ENCODE measurements at regions not wholly inside any gene's neighbourhood (a gene's known extent, or its start where the extent isn't known, plus 50 kb on each side); places are given as distances from the start of the nearest gene placed in this dataset.

DNA sequence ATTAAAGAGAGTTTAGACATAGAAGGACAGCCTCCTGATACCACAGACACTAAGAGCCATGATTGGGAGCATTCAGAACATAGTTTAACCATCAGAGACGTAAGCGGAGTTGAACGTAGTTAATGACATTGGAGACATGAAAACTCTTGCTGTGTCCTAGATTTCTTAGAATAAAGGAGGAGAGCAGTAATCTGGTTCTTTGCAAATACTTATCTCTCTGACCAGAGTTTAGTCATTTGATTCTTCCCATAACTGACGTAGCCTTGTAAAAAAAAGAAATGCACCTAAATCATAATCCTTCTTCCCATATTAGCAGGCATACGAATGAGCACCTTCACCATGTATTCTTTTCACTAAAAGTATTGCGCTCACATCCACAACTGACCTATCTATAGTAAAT, 433.3 kb upstream of the SMC2 start:
- TF ChIP-seq EZH2 (IDR thresholded peaks at IDR 0.05; ENCODE audit: borderline replicate concordance, low read length), result no peak
- TF ChIP-seq, protein P1, sequence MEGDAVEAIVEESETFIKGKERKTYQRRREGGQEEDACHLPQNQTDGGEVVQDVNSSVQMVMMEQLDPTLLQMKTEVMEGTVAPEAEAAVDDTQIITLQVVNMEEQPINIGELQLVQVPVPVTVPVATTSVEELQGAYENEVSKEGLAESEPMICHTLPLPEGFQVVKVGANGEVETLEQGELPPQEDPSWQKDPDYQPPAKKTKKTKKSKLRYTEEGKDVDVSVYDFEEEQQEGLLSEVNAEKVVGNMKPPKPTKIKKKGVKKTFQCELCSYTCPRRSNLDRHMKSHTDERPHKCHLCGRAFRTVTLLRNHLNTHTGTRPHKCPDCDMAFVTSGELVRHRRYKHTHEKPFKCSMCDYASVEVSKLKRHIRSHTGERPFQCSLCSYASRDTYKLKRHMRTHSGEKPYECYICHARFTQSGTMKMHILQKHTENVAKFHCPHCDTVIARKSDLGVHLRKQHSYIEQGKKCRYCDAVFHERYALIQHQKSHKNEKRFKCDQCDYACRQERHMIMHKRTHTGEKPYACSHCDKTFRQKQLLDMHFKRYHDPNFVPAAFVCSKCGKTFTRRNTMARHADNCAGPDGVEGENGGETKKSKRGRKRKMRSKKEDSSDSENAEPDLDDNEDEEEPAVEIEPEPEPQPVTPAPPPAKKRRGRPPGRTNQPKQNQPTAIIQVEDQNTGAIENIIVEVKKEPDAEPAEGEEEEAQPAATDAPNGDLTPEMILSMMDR (IDR thresholded peaks at IDR 0.05; ENCODE audit: low read length), result no peak
